Left lobe of liver (tissue), 2 donors: ENCODE measurements at regions not wholly inside any gene's neighbourhood (a gene's known extent, or its start where the extent isn't known, plus 50 kb on each side); places are given as distances from the start of the nearest gene placed in this dataset.

Experiments
- ATAC-seq: fragments of 200-7000 bp; cut with Tn5 transposase; one replicate; pipeline ENCODE4 v1.9.1; 2020; ENCODE audit warnings: mild to moderate bottlenecking, moderate library complexity
- DNase-seq: peaks from one replicate; pipeline ENCODE4 v3.0.0-alpha.2; 2020; ENCODE audit warnings: low spot score
- donor health status: DM: no; HTN: no; CAD: no; lungs with moderate emphysema.
- donor health status: DM: no; HTN: yes; CAD: no.

DNA sequence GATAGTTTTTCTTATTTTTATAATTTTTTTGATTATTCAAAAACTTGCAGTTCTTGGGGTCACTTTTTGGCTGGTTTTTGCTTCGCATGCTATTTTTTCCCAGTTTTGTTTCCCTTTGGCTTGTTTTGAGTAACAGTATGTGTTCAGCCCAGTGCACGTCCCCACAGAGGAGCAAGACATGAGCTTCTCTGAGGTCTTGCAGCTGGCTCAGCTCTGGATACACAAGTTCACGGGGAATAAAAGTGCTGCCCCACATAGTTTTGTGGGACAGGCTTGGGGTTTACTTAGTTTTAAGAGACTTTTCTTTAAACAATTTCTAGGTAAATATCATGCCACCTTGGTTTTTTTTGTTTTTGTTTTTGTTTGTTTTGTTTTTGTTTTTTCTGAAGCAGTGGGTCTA is 297.8 kb upstream of the IRX1 start:
- DNase-seq: no peak
- no peak for ATAC-seq

- ATAC-seq (no peak), DNase-seq (no peak)
Measured at GRCh38 chr5:3288325-3288724, 307.3 kb upstream of the IRX1 start.

DNA sequence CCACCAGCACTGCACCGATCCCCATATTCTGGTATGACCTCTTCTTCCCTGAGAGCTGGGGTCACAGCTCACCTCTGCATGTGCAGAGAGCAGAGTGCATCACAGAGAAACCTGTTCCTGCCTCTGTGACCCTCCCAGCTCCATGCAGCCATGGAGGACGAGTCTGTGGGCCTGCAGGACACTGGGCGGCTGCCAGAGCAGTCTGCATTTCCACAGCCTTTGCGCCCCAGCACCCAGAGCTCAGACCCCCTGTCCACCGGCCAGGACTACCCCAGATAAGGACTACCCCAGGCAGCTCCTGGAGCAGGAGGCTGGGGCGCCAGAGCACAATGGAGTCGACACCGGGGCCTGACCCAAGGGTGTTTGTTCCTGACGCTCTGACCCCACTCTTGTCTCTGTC is 308.1 kb upstream of the IRX1 start:
- no peak for DNase-seq
- ATAC-seq: no peak

DNA sequence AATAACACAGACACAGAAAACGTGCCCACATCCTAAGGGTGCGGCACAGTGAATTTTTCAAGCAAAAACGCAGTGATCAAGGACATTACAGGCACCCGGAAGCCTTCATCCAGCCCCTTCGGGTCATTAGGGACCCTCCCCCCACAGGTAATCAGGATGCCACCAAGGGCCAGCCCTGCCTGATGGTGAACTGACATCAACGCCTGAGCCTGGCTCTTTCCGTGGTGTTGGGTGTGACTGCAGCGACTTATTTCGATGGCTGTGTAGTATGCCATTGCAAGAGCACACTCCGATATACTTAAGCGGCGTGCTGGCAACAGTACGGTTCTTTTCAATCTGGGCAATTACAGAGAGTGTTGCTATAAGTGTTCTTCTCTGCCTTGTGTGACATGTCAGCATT is 310.0 kb upstream of the IRX1 start:
- DNase-seq (no peak), ATAC-seq (no peak)

- ATAC-seq: no peak
- DNase-seq: no peak
Measured at GRCh38 chr5:3284506-3284905, 311.1 kb upstream of the IRX1 start.

DNA sequence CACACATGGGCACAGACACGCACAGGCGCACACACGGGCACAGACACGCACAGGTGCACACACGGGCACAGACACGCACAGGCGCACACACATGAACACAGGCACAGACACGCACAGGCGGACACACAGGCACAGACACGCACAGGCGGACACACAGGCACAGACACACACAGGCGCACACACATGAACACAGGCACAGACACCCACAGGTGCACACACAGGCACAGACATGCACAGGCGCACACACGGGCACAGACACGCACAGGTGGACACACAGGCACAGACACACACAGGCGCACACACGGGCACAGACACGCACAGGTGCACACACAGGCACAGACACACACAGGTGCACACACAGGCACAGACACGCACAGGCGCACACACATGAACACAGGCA is 312.8 kb upstream of the IRX1 start:
- ATAC-seq (no peak), DNase-seq (no peak)

DNA sequence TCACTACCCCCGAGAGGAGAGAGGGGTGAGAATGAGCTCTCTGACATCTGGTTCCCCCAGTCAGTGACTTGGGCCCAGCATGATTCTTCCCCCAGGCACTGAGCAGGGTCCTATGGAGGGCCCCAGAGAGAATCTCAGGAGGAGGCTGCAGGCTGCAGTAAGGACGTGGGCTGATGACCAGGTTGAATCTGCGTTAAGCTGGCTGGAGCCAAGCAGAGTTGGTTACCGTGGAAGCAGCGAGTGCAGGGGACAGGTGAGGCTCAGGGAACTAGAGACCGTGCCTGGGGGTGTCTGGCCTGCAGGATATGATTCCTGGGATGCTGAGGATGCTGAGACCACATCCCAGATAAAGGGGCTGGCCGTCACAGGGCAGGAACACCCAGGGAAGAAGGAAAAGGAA is 314.3 kb upstream of the IRX1 start:
- DNase-seq (no peak), ATAC-seq (no peak)

DNA sequence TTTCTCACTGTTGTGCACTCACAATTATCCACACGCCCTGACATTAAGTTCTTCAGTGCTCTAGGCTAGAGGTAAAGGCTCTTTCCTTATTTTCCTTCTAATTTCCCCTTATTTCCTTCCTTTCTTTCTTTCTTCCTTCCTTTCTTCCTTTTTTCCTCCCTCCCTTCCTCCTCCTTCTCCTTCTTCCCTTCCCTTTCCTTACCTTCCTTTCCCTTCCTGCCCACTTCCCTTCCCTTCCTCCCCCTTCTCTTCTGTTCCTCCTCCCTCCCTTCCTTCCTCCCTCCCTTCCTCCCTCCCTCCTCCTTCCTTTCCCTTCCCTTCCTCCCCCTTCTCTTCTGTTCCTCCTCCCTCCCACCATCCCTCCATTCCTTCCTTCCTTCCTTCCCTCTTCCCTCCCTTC is 317.0 kb upstream of the IRX1 start:
- ATAC-seq (no peak), DNase-seq (no peak)

DNA sequence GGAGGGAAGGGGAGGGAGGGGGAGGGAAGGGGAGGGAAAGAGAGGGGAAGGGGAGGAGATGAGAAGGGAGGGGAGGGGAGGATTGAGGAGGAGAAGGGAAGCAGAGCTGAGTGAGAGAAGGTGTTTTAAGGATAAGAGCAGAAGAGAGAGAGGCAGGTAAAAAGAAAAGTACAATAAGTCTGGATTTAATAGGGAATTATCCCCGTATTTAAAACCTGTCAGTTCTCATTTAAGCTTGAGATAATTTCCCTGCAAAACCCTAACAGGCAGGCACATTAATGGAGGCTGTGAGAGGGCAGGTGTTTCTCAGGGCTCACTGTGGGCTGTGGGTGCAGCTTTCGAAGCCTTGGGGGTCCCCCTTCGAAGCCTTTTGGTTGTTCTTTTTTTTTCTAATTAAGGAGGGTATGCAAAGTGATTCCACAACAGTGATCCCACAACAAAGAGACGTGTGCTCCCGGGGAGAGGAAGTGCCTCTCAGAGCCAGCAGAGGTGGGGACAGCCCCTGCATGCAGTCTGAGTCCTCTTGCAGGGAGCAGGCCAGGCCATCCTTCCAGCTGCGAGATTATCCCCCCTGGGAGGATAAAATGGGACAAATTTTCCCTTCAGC is 317.9 kb upstream of the IRX1 start:
- DNase-seq: no peak
- no peak for ATAC-seq

DNA sequence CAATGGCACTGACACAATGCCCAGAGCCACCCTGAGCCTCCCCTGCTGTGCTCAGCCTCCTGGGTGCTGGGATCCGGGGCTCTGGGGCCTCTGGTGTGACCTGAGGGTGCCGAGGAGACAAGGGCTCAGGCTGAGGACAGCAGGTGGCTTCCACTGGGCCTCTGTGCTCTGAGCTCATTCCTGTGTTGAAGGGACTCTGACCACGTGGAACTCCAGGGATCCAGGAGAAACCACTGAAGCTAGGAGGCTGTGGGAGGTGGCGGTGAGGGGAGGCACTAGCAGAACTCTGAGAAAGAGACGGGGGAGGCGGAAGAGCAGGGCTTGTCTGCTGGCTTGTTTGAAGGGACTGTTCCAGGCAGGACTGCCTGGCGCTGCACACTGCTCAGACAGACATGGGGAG is 318.7 kb upstream of the IRX1 start:
- no peak for DNase-seq

DNA sequence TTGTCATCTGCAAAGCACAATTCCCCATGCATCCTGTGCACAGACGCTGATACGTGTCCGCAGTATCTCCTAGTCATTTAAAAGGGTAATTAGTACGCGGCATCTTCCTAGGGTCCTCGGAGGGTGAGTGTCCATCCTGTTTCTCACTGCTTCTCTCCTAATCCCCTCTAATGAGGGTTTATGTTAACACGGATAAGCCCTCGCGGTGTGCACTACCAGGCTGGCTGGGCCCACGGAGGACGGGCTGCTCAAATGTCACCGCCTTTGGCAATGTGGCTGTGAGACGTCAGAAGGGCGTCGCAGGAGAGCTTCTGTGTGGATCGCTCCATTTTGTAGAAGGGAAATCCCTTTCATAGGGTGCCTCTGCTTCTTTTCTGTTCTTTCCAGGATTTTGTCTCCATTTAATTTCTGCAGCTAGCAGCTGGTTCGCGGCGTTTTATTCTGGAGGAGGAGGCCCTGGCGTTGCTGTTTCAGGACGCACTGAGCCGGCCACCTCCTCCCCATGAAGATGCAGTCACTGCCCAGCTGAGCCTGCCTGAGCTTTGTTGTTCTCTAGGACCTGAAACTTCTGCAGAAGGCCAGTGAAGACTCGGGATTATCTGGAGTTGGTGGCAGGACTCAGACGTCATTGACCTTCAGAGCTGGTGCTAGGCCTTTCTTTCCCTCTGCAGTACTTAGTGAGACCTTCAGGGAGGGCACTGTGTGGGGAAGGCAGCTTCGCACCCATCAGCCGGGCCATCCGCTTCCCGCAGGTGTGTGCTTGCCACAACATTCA is 326.1 kb upstream of the IRX1 start:
- DNase-seq (no peak), ATAC-seq (no peak)

More for the DNA sequence above, 318.7 kb upstream of the IRX1 start:
- ATAC-seq: no peak

GRCh38 chr5:3268760-3269330 is 326.8 kb upstream of the IRX1 start:
- ATAC-seq (no peak), DNase-seq (no peak)

DNA sequence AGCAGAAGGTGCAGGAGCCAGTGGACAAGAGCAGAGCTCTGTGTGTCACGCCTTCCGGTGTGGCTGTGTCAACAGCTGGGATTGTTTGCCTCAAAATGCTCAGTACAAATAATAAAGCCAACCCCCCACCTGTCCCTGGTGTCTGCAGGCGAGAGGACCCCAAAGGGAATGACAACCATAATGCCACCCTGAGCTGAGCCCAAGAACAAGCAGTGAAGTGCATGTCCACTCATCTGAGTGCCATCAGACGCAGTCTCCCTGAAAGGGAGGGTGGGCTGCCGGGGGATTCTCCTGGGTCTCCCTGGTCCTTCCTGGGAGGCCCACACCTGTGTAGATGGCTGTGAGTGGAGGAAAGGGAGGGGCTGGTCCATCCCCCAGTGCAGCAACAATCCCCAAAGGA is 328.8 kb upstream of the IRX1 start:
- no peak for DNase-seq
- ATAC-seq: no peak

- DNase-seq: no peak
- ATAC-seq: no peak
Measured at GRCh38 chr5:3265936-3266335, 329.7 kb upstream of the IRX1 start.

DNA sequence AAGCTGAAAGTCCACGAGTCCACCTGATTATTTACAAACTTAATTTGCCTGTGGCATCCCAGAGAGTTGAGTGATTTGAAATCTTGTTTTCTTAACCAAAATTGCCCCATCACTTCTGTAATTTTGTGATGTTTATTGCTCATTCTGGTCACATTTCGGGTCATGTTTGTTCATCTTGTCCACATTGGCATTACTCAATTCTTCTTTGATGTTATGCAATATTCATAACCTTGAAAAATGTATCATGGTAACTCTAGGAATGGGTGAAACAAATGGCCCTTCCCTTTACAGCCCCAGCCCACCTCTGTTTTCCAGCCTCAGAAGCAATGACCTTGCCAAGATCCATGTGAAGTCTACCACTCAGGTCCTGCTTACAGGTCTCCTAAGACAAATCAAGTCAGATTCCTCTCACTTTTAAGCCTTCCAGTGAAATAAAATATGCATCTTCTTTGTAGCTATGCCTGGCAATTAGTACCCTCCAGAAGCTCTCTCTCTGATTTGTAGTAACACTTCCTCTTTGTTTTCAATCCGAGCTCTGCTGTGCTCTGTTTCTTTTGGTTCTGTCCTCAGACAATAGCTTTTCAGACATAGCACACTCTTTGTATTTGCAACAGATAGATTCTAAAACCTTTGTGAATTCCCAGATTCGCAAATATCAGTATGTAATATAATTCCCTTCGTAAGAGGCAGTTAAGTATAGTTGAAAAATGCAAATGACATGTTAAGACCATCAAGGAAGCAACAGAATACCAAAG is 330.3 kb upstream of the IRX1 start:
- ATAC-seq (no peak), DNase-seq (no peak)

GRCh38 chr5:3262451-3262850 is 333.2 kb upstream of the IRX1 start:
- DNase-seq: no peak
- ATAC-seq: no peak

DNA sequence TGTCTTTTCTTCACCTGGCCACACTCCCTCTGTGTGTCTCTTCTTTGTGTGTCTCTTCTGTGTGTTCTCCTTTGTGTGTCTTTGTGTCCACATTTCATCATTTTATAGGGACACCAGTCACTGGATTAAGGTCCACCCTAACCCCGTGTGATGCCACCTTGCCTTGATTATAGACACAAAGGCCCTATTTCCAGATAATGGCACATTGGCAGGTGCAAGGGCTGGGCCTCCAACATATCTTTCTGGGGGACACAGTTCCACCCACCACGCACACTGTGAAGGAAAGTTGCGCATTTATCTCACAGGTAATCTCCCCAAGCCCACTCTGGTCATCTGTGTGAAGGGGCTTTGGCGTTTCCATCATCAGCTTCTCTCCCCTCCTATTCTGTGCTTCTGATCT is 334.6 kb upstream of the IRX1 start:
- ATAC-seq (no peak), DNase-seq (no peak)

DNA sequence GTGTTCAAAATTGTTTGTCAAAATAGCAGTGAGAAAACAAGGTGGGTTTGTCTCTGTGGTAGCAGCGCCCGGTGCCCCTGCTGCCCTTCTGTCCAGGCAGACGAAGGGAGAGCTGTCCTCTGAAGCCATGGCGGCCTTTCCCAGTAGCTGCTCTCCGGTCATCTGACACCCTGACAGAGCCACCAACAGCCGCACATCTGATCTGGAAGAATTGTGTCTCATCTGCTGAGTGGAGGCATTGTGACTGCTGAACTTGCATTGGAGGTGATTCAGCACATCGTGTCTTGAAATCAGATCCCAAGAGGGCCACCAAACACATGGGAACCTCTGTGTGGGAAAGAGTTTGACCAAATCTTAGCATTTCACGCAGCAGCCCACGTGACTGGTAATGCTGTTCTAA is 337.6 kb upstream of the IRX1 start:
- DNase-seq: no peak
- ATAC-seq: no peak

- ATAC-seq (no peak), DNase-seq (no peak)
Measured at GRCh38 chr5:3252235-3252634, 343.4 kb upstream of the IRX1 start.

- DNase-seq: no peak
- ATAC-seq: no peak
Measured at GRCh38 chr5:3251784-3252183, 343.8 kb upstream of the IRX1 start.

DNA sequence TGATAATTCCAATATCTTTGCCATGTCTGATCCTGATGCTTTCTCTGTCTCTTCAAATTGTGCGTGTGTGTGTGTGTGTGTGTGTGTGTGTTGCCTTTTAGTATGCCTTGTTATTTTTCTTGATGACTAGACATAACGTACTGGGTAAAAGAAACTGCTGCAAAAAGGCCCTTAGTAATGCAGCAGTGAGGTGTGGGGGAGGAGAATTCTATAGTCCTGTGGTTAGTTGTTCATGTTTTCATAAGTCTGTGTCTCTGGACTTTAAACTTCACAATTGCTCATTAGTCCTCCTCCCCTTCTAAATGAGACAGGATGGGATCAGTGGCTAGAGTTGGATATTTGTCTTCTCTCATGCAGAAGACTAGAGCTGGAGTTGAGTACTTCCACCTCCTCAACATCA is 346.2 kb upstream of the IRX1 start:
- DNase-seq (no peak), ATAC-seq (no peak)

DNA sequence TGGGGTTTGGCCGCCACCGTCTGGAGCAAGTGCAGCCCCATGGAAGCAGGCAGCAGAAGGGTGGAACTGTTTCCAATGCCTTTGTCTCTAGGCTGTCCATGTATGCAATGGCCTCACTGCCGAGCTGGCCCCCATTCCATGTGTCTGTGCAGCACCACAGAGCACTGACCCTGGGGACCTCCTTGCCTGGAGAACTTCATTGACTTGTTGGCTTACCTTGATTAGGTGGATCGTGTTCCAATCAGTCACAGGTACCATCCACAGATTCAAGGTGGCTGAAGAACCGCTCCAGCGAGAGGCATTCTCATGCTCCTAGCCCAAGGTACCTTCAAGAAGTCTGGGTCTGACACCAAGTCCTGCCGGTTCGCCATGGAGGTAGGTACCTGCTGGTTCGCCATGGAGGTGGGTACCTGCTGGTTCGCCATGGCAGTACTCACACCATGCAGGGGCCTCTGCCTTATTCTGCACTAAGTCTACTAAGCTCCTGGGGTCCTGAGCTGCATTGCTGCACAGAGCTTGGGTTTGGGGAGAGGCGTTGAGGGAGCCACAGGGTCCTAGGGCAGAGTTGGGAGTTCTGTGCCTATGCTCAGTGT is 358.3 kb upstream of the IRX1 start:
- no peak for ATAC-seq

More for the DNA sequence above, 358.3 kb upstream of the IRX1 start:
- DNase-seq: no peak
